ENCODE measurements at regions not wholly inside any gene's neighbourhood (a gene's known extent, or its start where the extent isn't known, plus 50 kb on each side); places are given as distances from the start of the nearest gene placed in this dataset.

DNA sequence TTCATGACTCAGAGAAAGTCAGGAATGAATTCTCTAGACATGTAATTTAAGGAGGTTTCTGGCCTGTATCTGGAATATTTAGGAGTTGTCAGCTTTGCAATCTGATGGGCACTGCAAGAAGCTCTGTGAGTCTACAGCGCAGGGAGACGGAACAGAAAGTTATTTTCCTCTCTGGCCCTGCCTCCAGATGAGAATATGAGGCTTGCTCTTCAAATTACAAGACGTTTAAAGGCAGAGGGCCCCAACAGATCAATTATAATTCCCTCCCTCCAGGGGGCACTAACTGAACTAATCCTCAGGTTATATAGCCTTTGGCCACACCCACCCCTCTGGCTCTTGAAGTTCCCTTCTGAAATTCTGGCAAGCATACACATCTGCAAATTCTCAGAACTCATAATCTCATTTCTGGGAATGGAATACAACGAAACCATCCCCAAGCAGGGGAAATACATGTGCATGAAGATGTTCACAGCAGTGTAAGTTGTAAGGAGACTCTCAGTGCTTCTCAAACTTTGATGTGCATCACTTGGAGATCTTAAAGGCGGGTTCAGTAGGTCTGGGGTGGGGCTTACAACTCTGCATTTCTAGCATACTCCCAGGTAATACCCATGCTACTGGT, 307.6 kb downstream of the CWC27 start:
- TF ChIP-seq CTCF (IDR thresholded peaks at IDR 0.05) (no peak), EP300 (IDR thresholded peaks at IDR 0.05) (no peak)

All from ovary (tissue), 3 donors.